ENCODE measurements at regions not wholly inside any gene's neighbourhood (a gene's known extent, or its start where the extent isn't known, plus 50 kb on each side); places are given as distances from the start of the nearest gene placed in this dataset.

- no peak overlapping the region for H3K9ac ChIP-seq (ENCODE audit: low read length)
- no peaks in the 10 kb centered on the region for H3K27me3 ChIP-seq (ENCODE audit: control insufficient read depth, insufficient read depth, low read length)
- no peak overlapping the region for H3K4me3 ChIP-seq (ENCODE audit: low read length)
- no peaks in the 10 kb centered on the region for H3K36me3 ChIP-seq (ENCODE audit: control insufficient read depth, insufficient read depth, low read length)
- H3K9me3 ChIP-seq (ENCODE audit: control insufficient read depth, low read length): no peaks in the 10 kb centered on the region
- no peaks in the 10 kb centered on the region for H3K4me1 ChIP-seq (ENCODE audit: control insufficient read depth, insufficient read depth, low read length)
Observed at GRCh38 chr2:133732982-133733900, 165.0 kb upstream of the NCKAP5 start.

- H3K4me1 ChIP-seq (ENCODE audit: control insufficient read depth, insufficient read depth, low read length): no peaks in the 10 kb centered on the region
- H3K4me3 ChIP-seq (ENCODE audit: low read length): no peak overlapping the region
- H3K9me3 ChIP-seq (ENCODE audit: control insufficient read depth, low read length): no peaks in the 10 kb centered on the region
- H3K27me3 ChIP-seq (ENCODE audit: control insufficient read depth, insufficient read depth, low read length): no peaks in the 10 kb centered on the region
- no peaks in the 10 kb centered on the region for H3K36me3 ChIP-seq (ENCODE audit: control insufficient read depth, insufficient read depth, low read length)
- H3K9ac ChIP-seq (ENCODE audit: low read length): no peak overlapping the region
Observed at GRCh38 chr2:133733901-133734255, 165.6 kb upstream of the NCKAP5 start.

GRCh38 chr2:133734716-133735495, 166.6 kb upstream of the NCKAP5 start:
- no peaks in the 10 kb centered on the region for H3K4me1 ChIP-seq (ENCODE audit: control insufficient read depth, insufficient read depth, low read length)
- H3K36me3 ChIP-seq (ENCODE audit: control insufficient read depth, insufficient read depth, low read length): no peaks in the 10 kb centered on the region
- H3K9me3 ChIP-seq (ENCODE audit: control insufficient read depth, low read length): no peaks in the 10 kb centered on the region
- H3K4me3 ChIP-seq (ENCODE audit: low read length): no peak overlapping the region
- H3K27me3 ChIP-seq (ENCODE audit: control insufficient read depth, insufficient read depth, low read length): no peaks in the 10 kb centered on the region
- no peak overlapping the region for H3K9ac ChIP-seq (ENCODE audit: low read length)

GRCh38 chr2:133736674-133737073, 168.4 kb upstream of the NCKAP5 start:
- H3K4me1 ChIP-seq (ENCODE audit: control insufficient read depth, insufficient read depth, low read length): no peaks in the 10 kb centered on the region
- H3K4me3 ChIP-seq (ENCODE audit: low read length): no peak overlapping the region
- no peaks in the 10 kb centered on the region for H3K9me3 ChIP-seq (ENCODE audit: control insufficient read depth, low read length)
- no peak overlapping the region for H3K9ac ChIP-seq (ENCODE audit: low read length)
- H3K27me3 ChIP-seq (ENCODE audit: control insufficient read depth, insufficient read depth, low read length): no peaks in the 10 kb centered on the region
- H3K36me3 ChIP-seq (ENCODE audit: control insufficient read depth, insufficient read depth, low read length): no peaks in the 10 kb centered on the region

GRCh38 chr2:133737242-133737993, 169.2 kb upstream of the NCKAP5 start:
- H3K4me1 ChIP-seq (ENCODE audit: control insufficient read depth, insufficient read depth, low read length): no peaks in the 10 kb centered on the region
- no peak overlapping the region for H3K4me3 ChIP-seq (ENCODE audit: low read length)
- no peak overlapping the region for H3K9ac ChIP-seq (ENCODE audit: low read length)
- H3K27me3 ChIP-seq (ENCODE audit: control insufficient read depth, insufficient read depth, low read length): no peaks in the 10 kb centered on the region
- no peaks in the 10 kb centered on the region for H3K36me3 ChIP-seq (ENCODE audit: control insufficient read depth, insufficient read depth, low read length)
- no peaks in the 10 kb centered on the region for H3K9me3 ChIP-seq (ENCODE audit: control insufficient read depth, low read length)

- no peak overlapping the region for H3K4me3 ChIP-seq (ENCODE audit: low read length)
- H3K9ac ChIP-seq (ENCODE audit: low read length): no peak overlapping the region
- no peaks in the 10 kb centered on the region for H3K4me1 ChIP-seq (ENCODE audit: control insufficient read depth, insufficient read depth, low read length)
- no peaks in the 10 kb centered on the region for H3K36me3 ChIP-seq (ENCODE audit: control insufficient read depth, insufficient read depth, low read length)
- no peaks in the 10 kb centered on the region for H3K9me3 ChIP-seq (ENCODE audit: control insufficient read depth, low read length)
- H3K27me3 ChIP-seq (ENCODE audit: control insufficient read depth, insufficient read depth, low read length): no peaks in the 10 kb centered on the region
Observed at GRCh38 chr2:133739039-133739438, 170.8 kb upstream of the NCKAP5 start.

- no peaks in the 10 kb centered on the region for H3K9me3 ChIP-seq (ENCODE audit: control insufficient read depth, low read length)
Observed at GRCh38 chr2:133740500-133740899, 172.2 kb upstream of the NCKAP5 start.

GRCh38 chr2:133748007-133748700, 179.9 kb upstream of the NCKAP5 start:
- H3K9me3 ChIP-seq (ENCODE audit: control insufficient read depth, low read length): no peaks in the 10 kb centered on the region
- no peaks in the 10 kb centered on the region for H3K27me3 ChIP-seq (ENCODE audit: control insufficient read depth, insufficient read depth, low read length)
- no peaks in the 10 kb centered on the region for H3K36me3 ChIP-seq (ENCODE audit: control insufficient read depth, insufficient read depth, low read length)
- no peak overlapping the region for H3K4me3 ChIP-seq (ENCODE audit: low read length)
- no peaks in the 10 kb centered on the region for H3K4me1 ChIP-seq (ENCODE audit: control insufficient read depth, insufficient read depth, low read length)
- H3K9ac ChIP-seq (ENCODE audit: low read length): no peak overlapping the region

More at GRCh38 chr2:133740500-133740899, 172.2 kb upstream of the NCKAP5 start:
- no peaks in the 10 kb centered on the region for H3K36me3 ChIP-seq (ENCODE audit: control insufficient read depth, insufficient read depth, low read length)
- H3K4me1 ChIP-seq (ENCODE audit: control insufficient read depth, insufficient read depth, low read length): no peaks in the 10 kb centered on the region
- H3K4me3 ChIP-seq (ENCODE audit: low read length): no peak overlapping the region
- H3K27me3 ChIP-seq (ENCODE audit: control insufficient read depth, insufficient read depth, low read length): no peaks in the 10 kb centered on the region
- no peak overlapping the region for H3K9ac ChIP-seq (ENCODE audit: low read length)

GRCh38 chr2:133753665-133754064, 185.4 kb upstream of the NCKAP5 start:
- H3K27me3 ChIP-seq (ENCODE audit: control insufficient read depth, insufficient read depth, low read length): no peaks in the 10 kb centered on the region

GRCh38 chr2:133755480-133756300, 187.4 kb upstream of the NCKAP5 start:
- Histone ChIP-seq H3K27me3 (ENCODE audit: control insufficient read depth, insufficient read depth, low read length) (no peaks in the 10 kb centered on the region), H3K36me3 (ENCODE audit: control insufficient read depth, insufficient read depth, low read length) (no peaks in the 10 kb centered on the region), H3K4me3 (ENCODE audit: low read length) (no peak overlapping the region), H3K9ac (ENCODE audit: low read length) (no peak overlapping the region), H3K9me3 (ENCODE audit: control insufficient read depth, low read length) (no peaks in the 10 kb centered on the region), H3K4me1 (ENCODE audit: control insufficient read depth, insufficient read depth, low read length) (no peaks in the 10 kb centered on the region)

More at GRCh38 chr2:133753665-133754064, 185.4 kb upstream of the NCKAP5 start:
- Histone ChIP-seq H3K4me1 (ENCODE audit: control insufficient read depth, insufficient read depth, low read length) (no peaks in the 10 kb centered on the region), H3K9me3 (ENCODE audit: control insufficient read depth, low read length) (no peaks in the 10 kb centered on the region), H3K36me3 (ENCODE audit: control insufficient read depth, insufficient read depth, low read length) (no peaks in the 10 kb centered on the region), H3K9ac (ENCODE audit: low read length) (no peak overlapping the region), H3K4me3 (ENCODE audit: low read length) (no peak overlapping the region)

GRCh38 chr2:133756833-133757232, 188.6 kb upstream of the NCKAP5 start:
- H3K4me3 ChIP-seq (ENCODE audit: low read length): no peak overlapping the region
- no peaks in the 10 kb centered on the region for H3K27me3 ChIP-seq (ENCODE audit: control insufficient read depth, insufficient read depth, low read length)
- no peaks in the 10 kb centered on the region for H3K4me1 ChIP-seq (ENCODE audit: control insufficient read depth, insufficient read depth, low read length)
- H3K9ac ChIP-seq (ENCODE audit: low read length): no peak overlapping the region
- H3K9me3 ChIP-seq (ENCODE audit: control insufficient read depth, low read length): no peaks in the 10 kb centered on the region
- H3K36me3 ChIP-seq (ENCODE audit: control insufficient read depth, insufficient read depth, low read length): no peaks in the 10 kb centered on the region
